NCI-H1105 treated with DMSO at 0.1 percent for 48 hours (cell line): ENCODE measurements at regions not wholly inside any gene's neighbourhood (a gene's known extent, or its start where the extent isn't known, plus 50 kb on each side); places are given as distances from the start of the nearest gene placed in this dataset.

Source experiments
- DNase-seq: peaks from one replicate; lab custom pipeline; 2025; lab: John Stamatoyannopoulos, UW

GRCh38 chr5:125203912-125204311 lies 457.5 kb upstream of the ZNF608 start:
- DNase-seq, result no peak

GRCh38 chr5:125205601-125206225 lies 459.3 kb upstream of the ZNF608 start:
- DNase-seq, result no peak

GRCh38 chr5:125207856-125208255 lies 461.4 kb upstream of the ZNF608 start:
- DNase-seq, result no peak

GRCh38 chr5:125209650-125210049 lies 463.2 kb upstream of the ZNF608 start:
- no peak for DNase-seq

DNA sequence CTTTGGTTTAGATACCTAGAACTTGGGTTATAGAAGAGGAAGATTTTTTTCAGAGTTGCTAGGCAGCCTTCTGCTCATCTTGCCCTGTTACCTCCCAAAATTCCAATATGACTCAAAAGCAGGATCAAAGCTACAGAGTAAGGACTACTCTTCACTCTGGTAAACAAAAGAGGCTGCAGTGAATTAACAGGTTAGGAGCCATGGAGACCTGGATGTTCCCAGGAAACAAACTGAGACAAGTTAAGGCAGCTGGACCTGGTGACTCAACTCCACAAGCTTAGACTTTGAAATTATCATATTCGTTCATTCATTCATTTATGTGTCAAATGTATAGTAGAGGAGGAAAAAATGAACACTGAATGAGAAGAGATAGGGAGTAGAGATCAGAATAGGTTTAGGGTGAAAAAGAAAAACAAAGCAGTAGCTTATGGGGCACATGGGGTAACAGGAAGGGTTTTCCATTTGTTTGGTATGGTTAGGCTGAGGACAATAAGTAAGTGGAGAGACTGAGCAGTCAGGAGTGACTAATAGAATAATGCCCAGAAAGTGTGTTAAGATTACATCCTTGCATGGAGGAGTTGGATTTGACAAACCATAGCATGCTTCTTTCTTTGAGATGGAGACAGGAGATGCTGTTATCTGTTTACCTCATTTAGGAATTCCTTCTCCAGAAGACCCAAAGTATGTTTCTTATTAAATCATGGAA lies 464.0 kb upstream of the ZNF608 start:
- no peak for DNase-seq

DNA sequence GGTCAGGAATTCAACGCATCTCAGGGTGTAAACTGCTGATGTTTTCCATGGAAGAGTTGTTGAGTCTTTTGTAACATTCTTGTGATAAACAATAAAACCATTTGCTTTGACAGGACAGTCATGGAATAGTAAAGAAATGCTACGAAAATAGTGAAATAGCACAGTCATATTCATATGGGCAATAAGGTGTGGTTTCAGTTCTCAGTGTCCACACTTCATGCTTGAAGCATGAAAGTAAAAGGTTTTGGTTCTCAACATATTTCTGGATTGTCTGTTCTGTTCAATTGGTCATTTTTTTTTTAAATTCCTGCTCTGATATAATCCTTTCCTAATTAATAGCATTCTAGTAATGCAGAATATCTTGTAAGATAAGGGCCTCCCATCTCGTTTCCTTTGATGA lies 467.6 kb upstream of the ZNF608 start:
- no peak for DNase-seq

- DNase-seq, result no peak
These were observed 469.2 kb upstream of the ZNF608 start for GRCh38 chr5:125215593-125215992.

DNA sequence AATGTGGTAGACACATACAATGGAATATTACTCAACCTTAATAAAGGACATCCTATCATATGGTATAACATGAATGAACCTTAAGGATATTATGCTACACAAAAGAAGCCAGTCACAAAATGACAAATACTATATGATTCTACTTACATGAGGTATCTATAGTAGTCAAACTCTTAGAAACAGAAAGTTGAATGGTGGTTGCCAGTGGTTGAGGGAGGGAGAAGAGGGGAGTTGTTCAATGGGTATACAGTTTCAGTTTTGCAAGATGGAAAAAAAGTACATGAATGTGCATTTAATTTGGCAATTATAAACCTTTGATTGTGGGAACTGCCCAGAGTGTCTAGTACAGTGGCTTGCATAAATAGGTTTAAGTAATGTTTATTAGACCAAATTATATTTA lies 473.3 kb upstream of the ZNF608 start:
- no peak for DNase-seq

GRCh38 chr5:125220284-125220683 lies 473.8 kb upstream of the ZNF608 start:
- no peak for DNase-seq

DNA sequence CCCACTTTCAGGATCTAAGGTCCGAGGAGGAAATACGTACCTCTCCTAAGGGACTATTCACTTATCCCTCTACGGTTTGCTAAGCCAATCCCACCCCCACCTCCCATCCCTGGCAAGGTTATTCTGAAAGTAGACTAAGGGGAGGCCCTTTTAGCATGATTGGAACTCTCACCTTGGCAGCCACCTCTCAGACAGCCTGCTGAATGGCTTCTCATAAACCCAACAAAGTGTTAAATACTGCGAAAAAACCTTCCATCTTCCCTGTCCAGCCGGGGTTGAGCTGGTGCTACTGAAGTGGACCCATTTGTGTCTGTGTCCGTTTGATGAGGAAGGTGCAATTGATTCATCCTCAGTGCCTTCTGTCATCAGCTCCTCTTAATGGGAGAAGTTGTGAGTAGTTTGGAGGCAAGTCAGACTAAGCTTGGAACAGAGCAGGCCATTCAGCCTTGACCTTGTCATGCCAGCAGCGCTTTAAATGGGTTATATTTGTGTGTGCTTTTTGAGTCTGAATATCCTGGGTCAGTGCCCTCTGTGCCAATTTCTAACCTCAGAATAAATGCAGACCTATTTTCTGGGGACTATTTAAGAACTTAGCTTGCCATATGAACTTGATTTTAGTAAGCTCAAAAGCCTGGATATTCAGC lies 476.3 kb upstream of the ZNF608 start:
- no peak for DNase-seq

- no peak for DNase-seq
These were observed 479.0 kb upstream of the ZNF608 start for GRCh38 chr5:125225424-125225823.

- no peak for DNase-seq
These were observed 480.4 kb upstream of the ZNF608 start for GRCh38 chr5:125226825-125227224.

DNA sequence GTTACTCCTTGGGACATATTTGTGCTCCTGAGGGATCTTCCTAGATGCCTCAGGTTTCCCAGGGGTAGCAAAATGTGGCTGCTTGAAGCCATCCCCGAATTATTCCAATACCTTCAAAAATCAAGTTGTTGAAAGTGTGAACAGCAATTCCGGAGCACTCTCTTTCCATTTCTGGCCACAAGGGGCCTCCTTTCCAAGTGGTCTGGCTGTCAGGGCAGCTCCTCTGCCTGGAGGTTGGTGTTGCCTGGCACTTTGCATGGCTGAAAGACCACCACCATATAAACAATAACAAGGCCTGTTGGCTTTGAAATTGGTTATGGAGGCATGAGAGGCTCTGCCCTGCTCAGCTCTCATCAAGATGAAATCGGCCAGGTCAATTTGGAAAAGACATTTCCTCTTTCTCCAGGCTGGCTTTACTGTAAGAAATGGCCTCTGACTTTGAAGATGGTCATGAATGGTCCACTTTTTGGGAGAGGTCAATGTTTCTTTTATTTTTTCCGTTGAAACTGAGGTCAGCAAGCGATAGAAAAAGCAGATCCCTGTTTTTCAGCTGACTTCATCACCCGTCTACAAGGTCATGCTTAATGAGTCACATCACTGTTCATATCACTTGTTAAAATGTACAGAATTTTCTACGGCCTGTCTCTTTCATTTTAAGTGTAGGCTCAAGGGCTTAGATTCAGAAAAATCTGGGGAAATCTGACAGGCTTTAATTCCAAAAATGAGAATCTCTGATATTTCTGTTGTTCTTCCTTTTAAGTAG lies 481.1 kb upstream of the ZNF608 start:
- DNase-seq, result no peak

- no peak for DNase-seq
These were observed 482.1 kb upstream of the ZNF608 start for GRCh38 chr5:125228363-125229070.

DNA sequence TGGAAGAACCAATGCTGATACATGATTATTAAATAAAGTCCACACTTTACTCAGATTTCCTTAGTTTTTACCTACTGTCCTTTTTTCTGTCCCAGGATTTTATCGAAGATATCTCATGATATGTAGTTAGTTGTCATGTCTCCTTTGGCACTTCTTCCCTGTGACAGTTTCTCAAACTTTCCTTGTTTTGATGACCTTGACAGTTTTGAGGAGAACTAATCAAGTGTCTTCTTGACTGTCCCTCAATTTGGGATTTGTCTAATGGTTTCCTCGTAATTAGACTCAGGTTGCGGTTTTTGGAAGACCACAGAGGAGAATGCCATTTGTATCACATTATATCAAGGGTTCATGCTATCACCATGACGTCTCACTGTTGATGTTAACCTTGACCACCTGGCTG lies 483.1 kb upstream of the ZNF608 start:
- DNase-seq, result no peak

DNA sequence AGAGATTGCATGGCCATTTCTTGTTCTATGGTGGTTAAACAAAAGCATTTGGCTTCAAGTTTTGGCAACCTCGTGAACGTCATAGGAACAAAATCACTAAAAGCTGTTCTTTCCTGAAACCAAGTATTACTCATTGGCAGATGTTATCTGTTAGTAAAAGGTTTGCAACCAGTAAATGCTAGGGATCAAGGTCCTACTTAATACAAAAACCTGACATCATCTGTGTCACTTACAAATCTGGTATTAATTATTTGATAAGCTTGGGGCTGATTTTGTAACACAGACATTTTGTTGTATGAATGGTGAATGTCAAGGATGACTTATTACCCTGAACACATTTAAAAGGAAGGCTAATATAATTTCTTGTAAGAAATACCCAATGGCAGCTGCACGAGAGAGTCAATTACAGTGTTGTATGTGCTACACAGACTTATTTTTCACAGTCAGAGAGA lies 486.4 kb upstream of the ZNF608 start:
- DNase-seq, result no peak

DNA sequence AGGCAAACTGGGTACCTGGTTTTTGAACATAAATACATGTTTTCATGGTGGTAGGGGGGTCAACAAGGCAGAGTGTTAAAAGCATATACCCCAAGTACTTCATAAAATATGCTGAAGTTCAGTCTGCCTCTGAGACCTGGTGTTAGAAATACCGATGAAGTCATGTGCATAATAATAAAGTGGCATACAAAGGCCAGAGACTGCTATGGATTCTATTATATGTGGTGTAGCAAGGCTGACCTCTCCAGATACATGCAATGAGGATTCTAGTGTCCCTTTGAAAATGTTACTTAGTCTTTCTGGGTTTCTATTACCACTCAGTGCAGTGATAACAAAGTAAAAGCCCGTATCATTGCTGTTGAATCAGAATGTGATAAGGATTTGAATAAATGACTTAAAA lies 487.5 kb upstream of the ZNF608 start:
- no peak for DNase-seq

GRCh38 chr5:125236007-125236406 lies 489.6 kb upstream of the ZNF608 start:
- no peak for DNase-seq

- DNase-seq, result no peak
These were observed 490.5 kb upstream of the ZNF608 start for GRCh38 chr5:125236981-125237380.

GRCh38 chr5:125244531-125244930 lies 498.1 kb upstream of the ZNF608 start:
- no peak for DNase-seq

DNA sequence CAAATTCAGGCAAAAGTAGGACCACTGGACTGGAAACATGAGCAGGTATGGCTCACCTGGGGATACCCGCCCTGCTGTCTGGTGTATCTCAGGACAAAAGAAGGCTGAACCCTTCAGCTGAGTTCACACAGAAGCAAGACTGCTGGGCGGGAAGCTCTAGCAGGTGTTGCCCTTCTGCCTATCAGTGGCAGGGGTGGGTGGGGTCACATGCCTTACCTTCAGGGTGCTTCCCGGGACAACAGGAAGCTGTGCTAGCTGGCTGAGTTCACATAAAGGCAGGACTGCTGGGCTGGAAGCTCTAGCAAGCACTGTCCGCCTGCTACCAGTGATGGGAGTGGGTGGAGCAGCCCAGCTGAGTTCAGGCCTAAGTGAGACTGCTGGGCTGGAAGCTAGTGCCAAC lies 498.8 kb upstream of the ZNF608 start:
- DNase-seq, result no peak

DNA sequence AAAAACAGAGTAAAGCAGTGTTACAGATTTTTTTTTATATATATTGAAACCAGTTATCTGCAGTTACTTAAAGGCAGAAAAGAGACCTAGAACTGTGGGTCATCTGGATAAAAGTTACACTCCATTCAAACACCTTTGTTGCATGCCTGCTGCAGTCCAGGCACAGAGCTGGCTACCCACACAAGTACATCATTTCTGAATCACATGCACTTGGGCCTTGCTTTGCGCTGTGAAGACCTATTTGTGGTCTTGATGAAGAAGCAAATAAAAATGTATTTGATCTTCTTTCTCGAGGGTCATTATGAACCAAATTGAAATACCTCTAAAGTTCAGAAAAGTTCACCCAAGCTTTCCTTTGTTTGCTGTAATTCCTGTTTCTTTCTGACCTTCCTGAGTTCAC lies 503.0 kb upstream of the ZNF608 start:
- DNase-seq, result no peak
